ENCODE measurements at regions not wholly inside any gene's neighbourhood (a gene's known extent, or its start where the extent isn't known, plus 50 kb on each side); places are given as distances from the start of the nearest gene placed in this dataset.

DNA sequence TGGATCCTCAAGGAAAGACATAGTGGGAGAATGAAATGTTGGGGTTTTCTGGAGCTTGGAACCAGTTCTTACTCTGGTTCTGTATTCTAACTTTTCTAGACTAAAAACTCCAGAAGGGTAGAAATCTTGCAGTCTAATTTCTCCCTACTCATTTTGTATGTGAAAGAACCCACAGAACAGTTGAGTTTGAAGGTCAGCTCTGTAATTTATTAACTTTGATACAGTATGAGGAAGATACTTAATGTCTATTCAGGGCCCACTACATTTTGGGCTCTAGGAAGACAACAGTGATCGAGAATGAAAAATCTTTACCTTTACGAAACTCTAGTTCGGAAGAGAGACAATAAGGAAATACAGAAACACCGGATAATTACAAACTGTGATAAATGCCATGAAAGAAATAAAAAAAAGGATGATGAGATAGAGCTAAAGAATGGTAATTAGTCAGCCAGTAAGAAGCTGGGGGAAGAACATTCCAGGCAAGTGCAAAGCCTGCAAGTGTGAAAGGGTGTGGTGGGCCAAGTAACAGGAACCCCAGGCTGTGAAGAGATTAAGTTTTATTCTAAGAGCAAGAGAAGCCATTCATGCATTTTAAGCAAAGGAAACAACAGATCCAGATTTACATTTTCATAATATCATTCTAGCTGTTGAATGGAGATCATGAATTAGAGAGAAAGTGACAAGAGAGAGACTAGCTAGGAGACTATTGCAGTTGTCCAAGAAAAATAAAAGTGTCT lies 159.9 kb upstream of the HMCN1 start:
- no peaks in the 10 kb centered on the region for H3K9me2 ChIP-seq
- WGBS (ENCODE audit: low lambda C conversion rate) = 65% methylated on average over 4 of the region's 4 CpGs
- no peak overlapping the region for H3K9ac ChIP-seq
- H3K4me3 ChIP-seq (ENCODE audit: low read depth in 2 of 2, low read length in 1 of 2) = no peak overlapping the region
- no peaks in the 10 kb centered on the region for H3K79me2 ChIP-seq (ENCODE audit: insufficient read depth)
- no peaks in the 10 kb centered on the region for H4K20me1 ChIP-seq (ENCODE audit: insufficient read depth)
- TF ChIP-seq, protein P1, sequence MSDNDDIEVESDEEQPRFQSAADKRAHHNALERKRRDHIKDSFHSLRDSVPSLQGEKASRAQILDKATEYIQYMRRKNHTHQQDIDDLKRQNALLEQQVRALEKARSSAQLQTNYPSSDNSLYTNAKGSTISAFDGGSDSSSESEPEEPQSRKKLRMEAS (IDR thresholded peaks at IDR 0.05; ENCODE audit: low read depth) = no peak
- TF ChIP-seq RAD21 (IDR thresholded peaks at IDR 0.05; ENCODE audit: low read length) = no peak
- TF ChIP-seq FOXM1 (IDR thresholded peaks at IDR 0.05; ENCODE audit: low read depth) = no peak
- TF ChIP-seq GABPA (IDR thresholded peaks at IDR 0.05; ENCODE audit: low read depth) = no peak
- TF ChIP-seq, protein P2, sequence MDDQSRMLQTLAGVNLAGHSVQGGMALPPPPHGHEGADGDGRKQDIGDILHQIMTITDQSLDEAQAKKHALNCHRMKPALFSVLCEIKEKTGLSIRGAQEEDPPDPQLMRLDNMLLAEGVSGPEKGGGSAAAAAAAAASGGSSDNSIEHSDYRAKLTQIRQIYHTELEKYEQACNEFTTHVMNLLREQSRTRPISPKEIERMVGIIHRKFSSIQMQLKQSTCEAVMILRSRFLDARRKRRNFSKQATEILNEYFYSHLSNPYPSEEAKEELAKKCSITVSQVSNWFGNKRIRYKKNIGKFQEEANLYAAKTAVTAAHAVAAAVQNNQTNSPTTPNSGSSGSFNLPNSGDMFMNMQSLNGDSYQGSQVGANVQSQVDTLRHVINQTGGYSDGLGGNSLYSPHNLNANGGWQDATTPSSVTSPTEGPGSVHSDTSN (IDR thresholded peaks at IDR 0.05) = no peak
- H3K9me3 ChIP-seq = no peaks in the 10 kb centered on the region
- H3K27me3 ChIP-seq (ENCODE audit: insufficient read depth) = no peaks in the 10 kb centered on the region
- DNase-seq = no peak
- no peak overlapping the region for H3K27ac ChIP-seq (ENCODE audit: low read depth in 2 of 2, low read length in 1 of 2)
- ChIA-PET POLR2A (no interaction called here), CTCF (no interaction called here)
- H3K36me3 ChIP-seq (replicated peaks in 1 of 2; ENCODE audit: control insufficient read depth in 1 of 2, insufficient read depth in 2 of 2, low read length in 1 of 2) = no peaks in the 10 kb centered on the region
- no peak overlapping the region for H3K4me2 ChIP-seq
- H3F3A ChIP-seq (replicated peaks; ENCODE audit: insufficient read depth) = no peaks in the 10 kb centered on the region
- H2AFZ ChIP-seq (ENCODE audit: low read depth) = no peak overlapping the region
- H3K4me1 ChIP-seq (ENCODE audit: control insufficient read depth in 1 of 2, insufficient read depth in 2 of 2, low read depth in 1 of 2, low read length in 1 of 2) = no peaks in the 10 kb centered on the region

DNA sequence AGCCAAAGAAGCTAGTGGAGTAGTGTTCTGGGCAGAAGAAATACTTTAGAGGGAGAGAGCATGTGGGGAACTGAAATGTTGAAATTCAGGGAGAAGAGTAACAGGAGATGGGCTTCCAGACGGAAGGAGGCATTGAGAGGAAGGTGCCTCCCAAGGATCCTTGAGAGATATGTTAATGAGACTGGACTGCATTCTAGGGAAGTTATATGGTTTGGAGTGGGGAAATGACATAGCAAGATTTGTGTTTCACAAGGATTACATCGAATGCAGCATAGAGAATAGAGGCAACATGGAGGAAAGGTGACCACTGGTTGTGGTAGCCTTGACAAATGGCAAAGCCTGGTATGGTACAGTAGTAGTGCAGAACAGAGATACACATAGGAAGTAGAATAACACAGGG lies 160.5 kb upstream of the HMCN1 start:
- H3K36me3 ChIP-seq (replicated peaks in 1 of 2; ENCODE audit: control insufficient read depth in 1 of 2, insufficient read depth in 2 of 2, low read length in 1 of 2) = no peaks in the 10 kb centered on the region
- H3F3A ChIP-seq (replicated peaks; ENCODE audit: insufficient read depth) = no peaks in the 10 kb centered on the region
- H3K9me3 ChIP-seq = no peaks in the 10 kb centered on the region
- no peaks in the 10 kb centered on the region for H3K9me2 ChIP-seq
- no peak for DNase-seq
- TF ChIP-seq, protein P3, sequence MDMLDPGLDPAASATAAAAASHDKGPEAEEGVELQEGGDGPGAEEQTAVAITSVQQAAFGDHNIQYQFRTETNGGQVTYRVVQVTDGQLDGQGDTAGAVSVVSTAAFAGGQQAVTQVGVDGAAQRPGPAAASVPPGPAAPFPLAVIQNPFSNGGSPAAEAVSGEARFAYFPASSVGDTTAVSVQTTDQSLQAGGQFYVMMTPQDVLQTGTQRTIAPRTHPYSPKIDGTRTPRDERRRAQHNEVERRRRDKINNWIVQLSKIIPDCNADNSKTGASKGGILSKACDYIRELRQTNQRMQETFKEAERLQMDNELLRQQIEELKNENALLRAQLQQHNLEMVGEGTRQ (IDR thresholded peaks at IDR 0.05; ENCODE audit: borderline replicate concordance, low read depth, low read length) = no peak
- TF ChIP-seq NFIC (IDR thresholded peaks at IDR 0.05; ENCODE audit: borderline replicate concordance) (no peak), ELF1 (IDR thresholded peaks at IDR 0.05) (no peak), GABPA (IDR thresholded peaks at IDR 0.05; ENCODE audit: low read depth) (no peak), FOSL2 (IDR thresholded peaks at IDR 0.05; ENCODE audit: borderline replicate concordance, low read depth) (no peak), POLR2AphosphoS5 (IDR thresholded peaks at IDR 0.05; ENCODE audit: low read depth, low read length) (no peak), FOXM1 (IDR thresholded peaks at IDR 0.05; ENCODE audit: low read depth) (no peak), MEF2A (IDR thresholded peaks at IDR 0.05; ENCODE audit: borderline replicate concordance, low read depth) (no peak), TCF12 (IDR thresholded peaks at IDR 0.05) (no peak), RAD21 (IDR thresholded peaks at IDR 0.05; ENCODE audit: low read length) (no peak)
- TF ChIP-seq, protein P4, sequence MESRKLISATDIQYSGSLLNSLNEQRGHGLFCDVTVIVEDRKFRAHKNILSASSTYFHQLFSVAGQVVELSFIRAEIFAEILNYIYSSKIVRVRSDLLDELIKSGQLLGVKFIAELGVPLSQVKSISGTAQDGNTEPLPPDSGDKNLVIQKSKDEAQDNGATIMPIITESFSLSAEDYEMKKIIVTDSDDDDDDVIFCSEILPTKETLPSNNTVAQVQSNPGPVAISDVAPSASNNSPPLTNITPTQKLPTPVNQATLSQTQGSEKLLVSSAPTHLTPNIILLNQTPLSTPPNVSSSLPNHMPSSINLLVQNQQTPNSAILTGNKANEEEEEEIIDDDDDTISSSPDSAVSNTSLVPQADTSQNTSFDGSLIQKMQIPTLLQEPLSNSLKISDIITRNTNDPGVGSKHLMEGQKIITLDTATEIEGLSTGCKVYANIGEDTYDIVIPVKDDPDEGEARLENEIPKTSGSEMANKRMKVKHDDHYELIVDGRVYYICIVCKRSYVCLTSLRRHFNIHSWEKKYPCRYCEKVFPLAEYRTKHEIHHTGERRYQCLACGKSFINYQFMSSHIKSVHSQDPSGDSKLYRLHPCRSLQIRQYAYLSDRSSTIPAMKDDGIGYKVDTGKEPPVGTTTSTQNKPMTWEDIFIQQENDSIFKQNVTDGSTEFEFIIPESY (IDR thresholded peaks at IDR 0.05; ENCODE audit: borderline replicate concordance, low read depth) = no peak
- TF ChIP-seq, protein P5, sequence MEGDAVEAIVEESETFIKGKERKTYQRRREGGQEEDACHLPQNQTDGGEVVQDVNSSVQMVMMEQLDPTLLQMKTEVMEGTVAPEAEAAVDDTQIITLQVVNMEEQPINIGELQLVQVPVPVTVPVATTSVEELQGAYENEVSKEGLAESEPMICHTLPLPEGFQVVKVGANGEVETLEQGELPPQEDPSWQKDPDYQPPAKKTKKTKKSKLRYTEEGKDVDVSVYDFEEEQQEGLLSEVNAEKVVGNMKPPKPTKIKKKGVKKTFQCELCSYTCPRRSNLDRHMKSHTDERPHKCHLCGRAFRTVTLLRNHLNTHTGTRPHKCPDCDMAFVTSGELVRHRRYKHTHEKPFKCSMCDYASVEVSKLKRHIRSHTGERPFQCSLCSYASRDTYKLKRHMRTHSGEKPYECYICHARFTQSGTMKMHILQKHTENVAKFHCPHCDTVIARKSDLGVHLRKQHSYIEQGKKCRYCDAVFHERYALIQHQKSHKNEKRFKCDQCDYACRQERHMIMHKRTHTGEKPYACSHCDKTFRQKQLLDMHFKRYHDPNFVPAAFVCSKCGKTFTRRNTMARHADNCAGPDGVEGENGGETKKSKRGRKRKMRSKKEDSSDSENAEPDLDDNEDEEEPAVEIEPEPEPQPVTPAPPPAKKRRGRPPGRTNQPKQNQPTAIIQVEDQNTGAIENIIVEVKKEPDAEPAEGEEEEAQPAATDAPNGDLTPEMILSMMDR (IDR thresholded peaks at IDR 0.05) = no peak
- WGBS (ENCODE audit: low lambda C conversion rate) = 26% methylated on average over 2 of the region's 2 CpGs
- no peak overlapping the region for H3K27ac ChIP-seq (ENCODE audit: low read depth in 2 of 2, low read length in 1 of 2)
- no peaks in the 10 kb centered on the region for H3K4me1 ChIP-seq (ENCODE audit: control insufficient read depth in 1 of 2, insufficient read depth in 2 of 2, low read depth in 1 of 2, low read length in 1 of 2)
- no peak overlapping the region for H3K9ac ChIP-seq
- POLR2A ChIA-PET = no interaction called here
- CTCF ChIA-PET = no interaction called here
- no peak overlapping the region for H3K4me2 ChIP-seq
- H3K27me3 ChIP-seq (ENCODE audit: insufficient read depth) = no peaks in the 10 kb centered on the region
- H4K20me1 ChIP-seq (ENCODE audit: insufficient read depth) = no peaks in the 10 kb centered on the region
- no peaks in the 10 kb centered on the region for H3K79me2 ChIP-seq (ENCODE audit: insufficient read depth)
- no peak overlapping the region for H3K4me3 ChIP-seq (ENCODE audit: low read depth in 2 of 2, low read length in 1 of 2)
- no peak overlapping the region for H2AFZ ChIP-seq (ENCODE audit: low read depth)
